HCT116 (cell line): ENCODE measurements at regions not wholly inside any gene's neighbourhood (a gene's known extent, or its start where the extent isn't known, plus 50 kb on each side); places are given as distances from the start of the nearest gene placed in this dataset.

Experiments
- ATAC-seq: fragments of 200-7000 bp; cut with Tn5 transposase; 2 replicates; pipeline ENCODE4 v1.9.1; 2020; ENCODE audit warnings: mild to moderate bottlenecking, moderate library complexity
- BruUV-seq: library from RNA; stranded (reverse); fragments of 400-500 nt; replicated peaks from 2 replicates; lab custom pipeline; 2021; lab: Mats Ljungman, UMichigan
- CTCF ChIA-PET: fragments of 300-600 bp; sonication (Branson Sonifier 250); formaldehyde crosslinking; loops from one replicate; lab custom pipeline; 2021; ENCODE audit warnings: antibody characterized with exemption; lab: Charles Lee
- POLR2A ChIA-PET: fragments of 300-600, 350-600 bp; sonication (Branson Sonifier 250); formaldehyde crosslinking; loops from one replicate; lab custom pipeline; 2021; ENCODE audit warnings: antibody characterized with exemption; lab: Charles Lee
- RAD21 ChIA-PET, 2 experiments: fragments of 300-600 bp; sonication (Branson Sonifier 250); formaldehyde crosslinking; loops; one replicate each; lab custom pipeline; 2023; ENCODE audit warnings: low total read pairs in 2 of 2; ENCODE audit not compliant: uncharacterized antibody in 2 of 2, unreplicated experiment in 2 of 2, low non-redundant PET in 1 of 2; lab: Charles Lee
- DNase-seq: peaks from one replicate; pipeline ENCODE4 v3.0.0-alpha.2; 2010; ENCODE audit warnings: low read depth, low spot score
- H2AFZ ChIP-seq: fragments of 200-600 bp; shearing (Covaris generic), sonication (generic); 2 replicates; pipeline ENCODE4 v1.6.1; 2017; ENCODE audit warnings: low read depth, mixed run types, mixed read lengths, antibody characterized with exemption, low read length; ENCODE audit not compliant: poor library complexity, severe bottlenecking
- H3K27ac ChIP-seq: 2 replicates; pipeline ENCODE4 v1.5.1; 2012; ENCODE audit warnings: low read depth, low read length
- H3K27me3 ChIP-seq: fragments of 200-600 bp; sonication (generic); 2 replicates; pipeline ENCODE4 v1.6.1; 2016; ENCODE audit warnings: mixed run types, low read length, mixed read lengths; ENCODE audit not compliant: insufficient read depth
- H3K36me3 ChIP-seq, 2 experiments: fragments of 200-500 bp in 1 of 2; fragments of 200-600 bp in 1 of 2; sonication (Bioruptor generic) in 1 of 2; sonication (generic) in 1 of 2; 2 replicates each; pipeline versions ENCODE4 v1.5.1 to v1.6.1; 2014 to 2016; ENCODE audit warnings: low read length in 2 of 2, inconsistent platforms in 1 of 2, mixed read lengths in 1 of 2, mixed run types in 1 of 2; ENCODE audit not compliant: insufficient read depth in 2 of 2, control insufficient read depth in 1 of 2
- H3K4me1 ChIP-seq, 2 experiments: fragments of 200-600 bp in 1 of 2; sonication (generic) in 1 of 2; 2 replicates each; pipeline versions ENCODE4 v1.5.1 to v1.6.1; 2012 to 2017; ENCODE audit warnings: low read length in 2 of 2, inconsistent platforms in 1 of 2, mild to moderate bottlenecking in 1 of 2, mixed read lengths in 1 of 2, mixed run types in 1 of 2, moderate library complexity in 1 of 2; ENCODE audit not compliant: insufficient read depth in 2 of 2, control insufficient read depth in 1 of 2
- H3K4me2 ChIP-seq: fragments of 200-600 bp; sonication (generic); 2 replicates; pipeline ENCODE4 v1.6.1; 2017; ENCODE audit warnings: mixed run types, low read length, mixed read lengths
- H3K4me3 ChIP-seq, 2 experiments: fragments of 200-600 bp in 1 of 2; sonication (generic) in 1 of 2; replicated peaks in 1 of 2; 2 replicates each; pipeline ENCODE4 v1.5.1; 2011 to 2016; ENCODE audit warnings: low read length in 2 of 2, control low read depth in 1 of 2, low read depth in 1 of 2, mild to moderate bottlenecking in 1 of 2, mixed read lengths in 1 of 2, mixed run types in 1 of 2
- H3K79me2 ChIP-seq: fragments of 200-600 bp; sonication (generic); 2 replicates; pipeline ENCODE4 v1.6.1; 2017; ENCODE audit warnings: mild to moderate bottlenecking, mixed run types, low read length, moderate library complexity, mixed read lengths; ENCODE audit not compliant: insufficient read depth
- H3K9ac ChIP-seq: fragments of 200-600 bp; sonication (generic); 2 replicates; pipeline ENCODE4 v1.6.1; 2016; ENCODE audit warnings: low read length, mixed read lengths
- H3K9me2 ChIP-seq: fragments of 200-600 bp; sonication (generic), shearing (Covaris generic); 2 replicates; pipeline ENCODE4 v1.6.1; 2017; ENCODE audit warnings: mixed run types, mild to moderate bottlenecking, moderate library complexity; ENCODE audit not compliant: insufficient read depth
- H3K9me3 ChIP-seq, 2 experiments: fragments of 200-500 bp in 1 of 2; fragments of 200-600 bp in 1 of 2; sonication (Bioruptor generic) in 1 of 2; sonication (generic) in 1 of 2; 2 replicates each; pipeline ENCODE4 v1.6.1; 2014 to 2017; ENCODE audit warnings: low read length in 2 of 2, mixed read lengths in 2 of 2, inconsistent platforms in 1 of 2, low read depth in 1 of 2, mild to moderate bottlenecking in 1 of 2, mixed run types in 1 of 2, moderate library complexity in 1 of 2; ENCODE audit not compliant: control insufficient read depth in 1 of 2, insufficient read depth in 1 of 2
- H4K20me1 ChIP-seq: fragments of 200-600 bp; sonication (generic), shearing (Covaris generic); 2 replicates; pipeline ENCODE4 v1.6.1; 2017; ENCODE audit warnings: mixed run types, mild to moderate bottlenecking, moderate library complexity; ENCODE audit not compliant: insufficient read depth
- CEBPB ChIP-seq: IDR thresholded peaks from 2 replicates; pipeline ENCODE4 v1.6.1; 2012; ENCODE audit warnings: low read depth
- EGR1 ChIP-seq: IDR thresholded peaks from 2 replicates; pipeline ENCODE4 v1.6.1; 2012; ENCODE audit warnings: low read depth
- ELF1 ChIP-seq: IDR thresholded peaks from 2 replicates; pipeline ENCODE4 v1.6.1; 2012; ENCODE audit warnings: low read depth, borderline replicate concordance
- EZH2 ChIP-seq: fragments of 200-600 bp; sonication (generic); IDR thresholded peaks from 2 replicates; pipeline ENCODE4 v1.6.1; 2017; ENCODE audit warnings: antibody characterized with exemption, mixed run types
- JUND ChIP-seq: IDR thresholded peaks from 2 replicates; pipeline ENCODE4 v1.6.1; 2012
- POLR2A ChIP-seq: IDR thresholded peaks from 2 replicates; pipeline ENCODE4 v1.7.0; 2011; ENCODE audit warnings: borderline replicate concordance; ENCODE audit not compliant: insufficient read depth, insufficient read length; ENCODE audit errors: extremely low read depth
- SP1 ChIP-seq: IDR thresholded peaks from 2 replicates; pipeline ENCODE4 v1.6.1; 2012; ENCODE audit warnings: low read depth
- TCF7L2 ChIP-seq: IDR thresholded peaks from 2 replicates; pipeline ENCODE4 v1.7.0; 2011; ENCODE audit warnings: borderline replicate concordance, inconsistent platforms; ENCODE audit not compliant: insufficient read depth, insufficient read length; ENCODE audit errors: extremely low read depth
- ZNF274 ChIP-seq: fragments of 200-500 bp; sonication (Bioruptor generic); IDR thresholded peaks from 2 replicates; pipeline ENCODE4 v1.6.1; 2014; ENCODE audit warnings: mild to moderate bottlenecking, low read depth, low read length, inconsistent platforms
- intact Hi-C: fragments of 100-400 bp; cut with micrococcal nuclease; formaldehyde crosslinking; loops from 2 replicates; pipeline ENCODE4 v1.10.0; 2022
- TF ChIP-seq, protein P1 (sequence below): IDR thresholded peaks from 2 replicates; pipeline ENCODE4 v1.6.1; 2012; ENCODE audit warnings: low read depth
- TF ChIP-seq, protein P2 (sequence below): IDR thresholded peaks from 2 replicates; pipeline ENCODE4 v1.6.1; 2012
- TF ChIP-seq, protein P3 (sequence below): IDR thresholded peaks from 2 replicates; pipeline ENCODE4 v1.6.1; 2012
- TF ChIP-seq, protein P4 (sequence below): IDR thresholded peaks from 2 replicates; pipeline ENCODE4 v1.6.1; 2011; ENCODE audit warnings: mild to moderate bottlenecking, low read length, moderate library complexity; ENCODE audit not compliant: insufficient replicate concordance; ENCODE audit errors: extremely low read depth

DNA sequence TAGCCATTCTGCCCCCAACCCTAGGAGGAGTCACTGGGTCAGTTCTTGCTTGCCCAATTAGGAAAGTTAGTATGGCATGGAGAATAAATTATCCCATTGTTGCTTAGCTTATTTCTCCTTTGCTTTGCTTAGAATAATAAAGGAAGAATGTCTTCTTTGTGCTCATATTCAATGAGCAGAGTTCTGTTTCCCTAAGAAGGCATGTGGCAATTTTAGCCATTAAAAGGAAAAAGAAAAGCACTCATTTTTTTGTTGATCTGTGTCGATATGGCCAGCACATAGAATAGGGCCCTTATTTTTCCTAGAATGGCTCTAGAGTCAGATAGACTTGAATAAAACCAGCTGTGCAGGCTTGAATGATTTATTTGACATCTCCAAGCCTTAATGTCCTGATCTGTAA lies 166.4 kb upstream of the PPARGC1A start:
- no peak for ATAC-seq

More for the DNA sequence above, 166.4 kb upstream of the PPARGC1A start:
- Histone ChIP-seq H3K4me2 (no peak overlapping the region), H3K4me3 (no peak overlapping the region), H3K27ac (no peak overlapping the region), H3K4me1 (no peaks in the 10 kb centered on the region), H3K79me2 (no peaks in the 10 kb centered on the region), H3K27me3 (no peaks in the 10 kb centered on the region), H3K36me3 (no peaks in the 10 kb centered on the region), H3K9me3 (no peaks in the 10 kb centered on the region; a peak in 2 of 4 replicates), H3K9ac (no peak overlapping the region), H4K20me1 (no peaks in the 10 kb centered on the region), H2AFZ (no peak overlapping the region), H3K9me2 (no peaks in the 10 kb centered on the region)
- no TSS peak for BruUV-seq
- POLR2A ChIA-PET, result no interaction called here
- no peak for DNase-seq
- RAD21 ChIA-PET, result no interaction called here
- CTCF ChIA-PET, result no interaction called here
- intact Hi-C loops, result no loop called here
- TF ChIP-seq, protein P1, sequence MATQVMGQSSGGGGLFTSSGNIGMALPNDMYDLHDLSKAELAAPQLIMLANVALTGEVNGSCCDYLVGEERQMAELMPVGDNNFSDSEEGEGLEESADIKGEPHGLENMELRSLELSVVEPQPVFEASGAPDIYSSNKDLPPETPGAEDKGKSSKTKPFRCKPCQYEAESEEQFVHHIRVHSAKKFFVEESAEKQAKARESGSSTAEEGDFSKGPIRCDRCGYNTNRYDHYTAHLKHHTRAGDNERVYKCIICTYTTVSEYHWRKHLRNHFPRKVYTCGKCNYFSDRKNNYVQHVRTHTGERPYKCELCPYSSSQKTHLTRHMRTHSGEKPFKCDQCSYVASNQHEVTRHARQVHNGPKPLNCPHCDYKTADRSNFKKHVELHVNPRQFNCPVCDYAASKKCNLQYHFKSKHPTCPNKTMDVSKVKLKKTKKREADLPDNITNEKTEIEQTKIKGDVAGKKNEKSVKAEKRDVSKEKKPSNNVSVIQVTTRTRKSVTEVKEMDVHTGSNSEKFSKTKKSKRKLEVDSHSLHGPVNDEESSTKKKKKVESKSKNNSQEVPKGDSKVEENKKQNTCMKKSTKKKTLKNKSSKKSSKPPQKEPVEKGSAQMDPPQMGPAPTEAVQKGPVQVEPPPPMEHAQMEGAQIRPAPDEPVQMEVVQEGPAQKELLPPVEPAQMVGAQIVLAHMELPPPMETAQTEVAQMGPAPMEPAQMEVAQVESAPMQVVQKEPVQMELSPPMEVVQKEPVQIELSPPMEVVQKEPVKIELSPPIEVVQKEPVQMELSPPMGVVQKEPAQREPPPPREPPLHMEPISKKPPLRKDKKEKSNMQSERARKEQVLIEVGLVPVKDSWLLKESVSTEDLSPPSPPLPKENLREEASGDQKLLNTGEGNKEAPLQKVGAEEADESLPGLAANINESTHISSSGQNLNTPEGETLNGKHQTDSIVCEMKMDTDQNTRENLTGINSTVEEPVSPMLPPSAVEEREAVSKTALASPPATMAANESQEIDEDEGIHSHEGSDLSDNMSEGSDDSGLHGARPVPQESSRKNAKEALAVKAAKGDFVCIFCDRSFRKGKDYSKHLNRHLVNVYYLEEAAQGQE, result no peak
- TF ChIP-seq CEBPB (no peak), EGR1 (no peak), EZH2 (no peak), POLR2A (no peak), ZNF274 (no peak), SP1 (no peak), TCF7L2 (no peak), JUND (no peak), ELF1 (no peak)
- TF ChIP-seq, protein P2, sequence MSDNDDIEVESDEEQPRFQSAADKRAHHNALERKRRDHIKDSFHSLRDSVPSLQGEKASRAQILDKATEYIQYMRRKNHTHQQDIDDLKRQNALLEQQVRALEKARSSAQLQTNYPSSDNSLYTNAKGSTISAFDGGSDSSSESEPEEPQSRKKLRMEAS, result no peak
- TF ChIP-seq, protein P3, sequence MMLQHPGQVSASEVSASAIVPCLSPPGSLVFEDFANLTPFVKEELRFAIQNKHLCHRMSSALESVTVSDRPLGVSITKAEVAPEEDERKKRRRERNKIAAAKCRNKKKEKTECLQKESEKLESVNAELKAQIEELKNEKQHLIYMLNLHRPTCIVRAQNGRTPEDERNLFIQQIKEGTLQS, result no peak
- TF ChIP-seq, protein P4, sequence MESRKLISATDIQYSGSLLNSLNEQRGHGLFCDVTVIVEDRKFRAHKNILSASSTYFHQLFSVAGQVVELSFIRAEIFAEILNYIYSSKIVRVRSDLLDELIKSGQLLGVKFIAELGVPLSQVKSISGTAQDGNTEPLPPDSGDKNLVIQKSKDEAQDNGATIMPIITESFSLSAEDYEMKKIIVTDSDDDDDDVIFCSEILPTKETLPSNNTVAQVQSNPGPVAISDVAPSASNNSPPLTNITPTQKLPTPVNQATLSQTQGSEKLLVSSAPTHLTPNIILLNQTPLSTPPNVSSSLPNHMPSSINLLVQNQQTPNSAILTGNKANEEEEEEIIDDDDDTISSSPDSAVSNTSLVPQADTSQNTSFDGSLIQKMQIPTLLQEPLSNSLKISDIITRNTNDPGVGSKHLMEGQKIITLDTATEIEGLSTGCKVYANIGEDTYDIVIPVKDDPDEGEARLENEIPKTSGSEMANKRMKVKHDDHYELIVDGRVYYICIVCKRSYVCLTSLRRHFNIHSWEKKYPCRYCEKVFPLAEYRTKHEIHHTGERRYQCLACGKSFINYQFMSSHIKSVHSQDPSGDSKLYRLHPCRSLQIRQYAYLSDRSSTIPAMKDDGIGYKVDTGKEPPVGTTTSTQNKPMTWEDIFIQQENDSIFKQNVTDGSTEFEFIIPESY, result no peak
